Gastroesophageal sphincter (tissue), 3 donors: ENCODE measurements at regions not wholly inside any gene's neighbourhood (a gene's known extent, or its start where the extent isn't known, plus 50 kb on each side); places are given as distances from the start of the nearest gene placed in this dataset.

Experiments used
- EP300 ChIP-seq: sonication (generic); formaldehyde crosslinking; IDR thresholded peaks from one replicate; pipeline ENCODE4 v1.6.1; 2017; ENCODE audit warnings: antibody characterized with exemption, mild to moderate bottlenecking
- POLR2A ChIP-seq, 2 donors: fragments of 450-650 bp; IDR thresholded peaks; one replicate each; pipeline ENCODE4 v1.6.1; 2017; ENCODE audit warnings: antibody characterized with exemption in 2 of 2, mild to moderate bottlenecking in 2 of 2, moderate library complexity in 1 of 2
- TF ChIP-seq, protein P1 (sequence below), 4 experiments: fragments of 200-600 bp in 2 of 4; fragments of 450-650 bp in 2 of 4; sonication (generic) in 1 of 4; IDR thresholded peaks; one replicate each; pipeline ENCODE4 v1.5.1; 2017 to 2019; ENCODE audit warnings: antibody characterized with exemption in 4 of 4, mild to moderate bottlenecking in 2 of 4, moderate library complexity in 2 of 4

DNA sequence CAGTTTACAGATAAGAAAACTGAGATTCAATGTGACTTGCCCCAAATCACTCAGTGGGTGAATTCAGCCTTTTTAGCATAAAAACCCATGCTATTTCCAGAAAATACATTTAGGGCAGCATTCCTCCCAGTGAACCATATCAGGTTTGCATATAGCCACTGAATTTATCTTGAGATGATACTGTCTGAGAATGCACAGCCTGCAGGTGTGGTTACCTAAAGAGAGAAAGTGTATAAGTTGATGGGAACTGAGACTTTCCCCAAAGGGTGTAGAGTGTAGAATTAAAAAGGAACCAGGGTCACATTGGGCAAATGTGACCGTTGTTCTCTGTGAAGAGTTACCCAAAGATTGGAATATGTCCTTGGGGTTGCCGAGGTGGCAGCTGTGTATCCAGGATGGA, 100.0 kb upstream of the PIK3R1 start:
- TF ChIP-seq, protein P1, sequence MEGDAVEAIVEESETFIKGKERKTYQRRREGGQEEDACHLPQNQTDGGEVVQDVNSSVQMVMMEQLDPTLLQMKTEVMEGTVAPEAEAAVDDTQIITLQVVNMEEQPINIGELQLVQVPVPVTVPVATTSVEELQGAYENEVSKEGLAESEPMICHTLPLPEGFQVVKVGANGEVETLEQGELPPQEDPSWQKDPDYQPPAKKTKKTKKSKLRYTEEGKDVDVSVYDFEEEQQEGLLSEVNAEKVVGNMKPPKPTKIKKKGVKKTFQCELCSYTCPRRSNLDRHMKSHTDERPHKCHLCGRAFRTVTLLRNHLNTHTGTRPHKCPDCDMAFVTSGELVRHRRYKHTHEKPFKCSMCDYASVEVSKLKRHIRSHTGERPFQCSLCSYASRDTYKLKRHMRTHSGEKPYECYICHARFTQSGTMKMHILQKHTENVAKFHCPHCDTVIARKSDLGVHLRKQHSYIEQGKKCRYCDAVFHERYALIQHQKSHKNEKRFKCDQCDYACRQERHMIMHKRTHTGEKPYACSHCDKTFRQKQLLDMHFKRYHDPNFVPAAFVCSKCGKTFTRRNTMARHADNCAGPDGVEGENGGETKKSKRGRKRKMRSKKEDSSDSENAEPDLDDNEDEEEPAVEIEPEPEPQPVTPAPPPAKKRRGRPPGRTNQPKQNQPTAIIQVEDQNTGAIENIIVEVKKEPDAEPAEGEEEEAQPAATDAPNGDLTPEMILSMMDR (IDR thresholded peaks at IDR 0.05), result no peak
- TF ChIP-seq POLR2A (IDR thresholded peaks at IDR 0.05) (no peak), EP300 (no peak)
